Progenitor cell of endocrine pancreas (in vitro differentiated cells): ENCODE measurements at regions not wholly inside any gene's neighbourhood (a gene's known extent, or its start where the extent isn't known, plus 50 kb on each side); places are given as distances from the start of the nearest gene placed in this dataset.

ENCODE experiments used
- DNase-seq: peaks from one replicate; pipeline ENCODE4 v3.0.0; 2021; ENCODE audit warnings: low spot score; ENCODE audit not compliant: unreplicated experiment
- H3K27ac Mint-ChIP-seq: 2 replicates; pipeline ENCODE4 v1.8.0; 2021; ENCODE audit warnings: mild to moderate bottlenecking, moderate library complexity, mixed read lengths
- H3K27me3 Mint-ChIP-seq: 2 replicates; pipeline ENCODE4 v1.8.0; 2021; ENCODE audit warnings: mixed read lengths
- H3K36me3 Mint-ChIP-seq: 2 replicates; pipeline ENCODE4 v1.8.0; 2022; ENCODE audit warnings: mixed read lengths; ENCODE audit not compliant: insufficient read depth
- H3K4me1 Mint-ChIP-seq: 2 replicates; pipeline ENCODE4 v1.8.0; 2021; ENCODE audit warnings: low read depth, mixed read lengths
- H3K4me3 Mint-ChIP-seq: 2 replicates; pipeline ENCODE4 v1.8.0; 2021; ENCODE audit warnings: low read depth, mild to moderate bottlenecking, moderate library complexity, mixed read lengths
- H3K9me3 Mint-ChIP-seq: 2 replicates; pipeline ENCODE4 v1.8.0; 2021; ENCODE audit warnings: low read depth, mixed read lengths
- CTCF ChIP-seq: fragments of 200-600 bp; sonication (generic); IDR thresholded peaks from one replicate; pipeline ENCODE4 v1.5.0; 2021; ENCODE audit warnings: antibody characterized with exemption, mild to moderate bottlenecking; ENCODE audit not compliant: unreplicated experiment

GRCh38 chr1:4275083-4275482 lies 375.0 kb upstream of the C1orf174 start:
- TF ChIP-seq CTCF = no peak
- DNase-seq = no peak
- no peak overlapping the region for H3K27ac Mint-ChIP-seq
- H3K9me3 Mint-ChIP-seq = peaks cover 11% of the 10 kb centered on the region
- peaks cover 9% of the 10 kb centered on the region for H3K27me3 Mint-ChIP-seq
- H3K4me1 Mint-ChIP-seq = peaks cover 8% of the 10 kb centered on the region
- H3K36me3 Mint-ChIP-seq = no peaks in the 10 kb centered on the region
- no peak overlapping the region for H3K4me3 Mint-ChIP-seq

GRCh38 chr1:4276238-4276637 lies 376.2 kb upstream of the C1orf174 start:
- H3K4me3 Mint-ChIP-seq = no peak overlapping the region
- H3K4me1 Mint-ChIP-seq = peaks cover 5% of the 10 kb centered on the region
- H3K27me3 Mint-ChIP-seq = peaks cover 6% of the 10 kb centered on the region
- H3K27ac Mint-ChIP-seq = no peak overlapping the region
- H3K9me3 Mint-ChIP-seq = peaks cover 11% of the 10 kb centered on the region
- DNase-seq = no peak
- no peak for TF ChIP-seq CTCF
- no peaks in the 10 kb centered on the region for H3K36me3 Mint-ChIP-seq

- peaks cover 4% of the 10 kb centered on the region for H3K27me3 Mint-ChIP-seq
- H3K36me3 Mint-ChIP-seq = no peaks in the 10 kb centered on the region
- DNase-seq = no peak
- H3K9me3 Mint-ChIP-seq = peaks cover 15% of the 10 kb centered on the region
- no peak overlapping the region for H3K27ac Mint-ChIP-seq
- peaks cover 3% of the 10 kb centered on the region for H3K4me1 Mint-ChIP-seq
- no peak for TF ChIP-seq CTCF
- no peak overlapping the region for H3K4me3 Mint-ChIP-seq
Observed at GRCh38 chr1:4277598-4277997, 376.8 kb upstream of the AJAP1 start.

- H3K4me3 Mint-ChIP-seq = no peak overlapping the region
- peaks cover 8% of the 10 kb centered on the region for H3K27me3 Mint-ChIP-seq
- no peak for DNase-seq
- TF ChIP-seq CTCF = no peak
- H3K27ac Mint-ChIP-seq = no peak overlapping the region
- no peaks in the 10 kb centered on the region for H3K36me3 Mint-ChIP-seq
- peaks cover 29% of the 10 kb centered on the region for H3K9me3 Mint-ChIP-seq
- no peaks in the 10 kb centered on the region for H3K4me1 Mint-ChIP-seq
Observed at GRCh38 chr1:4284976-4285375, 369.4 kb upstream of the AJAP1 start.

- Mint-ChIP-seq H3K27ac (no peak overlapping the region), H3K36me3 (no peaks in the 10 kb centered on the region), H3K9me3 (peaks cover 35% of the 10 kb centered on the region), H3K4me3 (no peak overlapping the region), H3K4me1 (no peaks in the 10 kb centered on the region), H3K27me3 (peaks cover 11% of the 10 kb centered on the region)
- TF ChIP-seq CTCF = no peak
- DNase-seq = no peak
Observed at GRCh38 chr1:4292861-4293260, 361.5 kb upstream of the AJAP1 start.
